GM21447 (cell line): ENCODE measurements at regions not wholly inside any gene's neighbourhood (a gene's known extent, or its start where the extent isn't known, plus 50 kb on each side); places are given as distances from the start of the nearest gene placed in this dataset.
"Not testable (repeated sequence)": the region's sequence is repeated elsewhere in the genome, so short reads cannot be mapped to it uniquely, and the experiment has no call there.

Source experiments
- ATAC-seq: cut with Tn5 transposase; IDR thresholded peaks from one replicate; pipeline ENCODE4 v1.9.1; 2021; ENCODE audit not compliant: unreplicated experiment

GRCh38 chr2:101645886-101646285 lies 51.6 kb upstream of the MAP4K4 start:
- ATAC-seq: not testable (repeated sequence)

- ATAC-seq: no peak
Measured at GRCh38 chr2:101644842-101645383, 52.6 kb upstream of the MAP4K4 start.

- no peak for ATAC-seq
Measured at GRCh38 chr2:101643004-101643524, 54.4 kb upstream of the MAP4K4 start.

GRCh38 chr2:101638817-101639605 lies 58.5 kb upstream of the MAP4K4 start:
- ATAC-seq: no peak

GRCh38 chr2:101638181-101638711 lies 59.3 kb upstream of the MAP4K4 start:
- ATAC-seq: no peak

- ATAC-seq: no peak
Measured at GRCh38 chr2:101630224-101630949, 67.1 kb upstream of the MAP4K4 start.

- no peak for ATAC-seq
Measured at GRCh38 chr2:101628030-101628392, 69.5 kb upstream of the MAP4K4 start.

GRCh38 chr2:101627285-101628029 lies 70.0 kb upstream of the MAP4K4 start:
- no peak for ATAC-seq

- not testable (repeated sequence) for ATAC-seq
Measured at GRCh38 chr2:101625814-101626213, 71.7 kb upstream of the MAP4K4 start.

- ATAC-seq: no peak
Measured at GRCh38 chr2:101625387-101625786, 72.1 kb upstream of the MAP4K4 start.

GRCh38 chr2:101624706-101625332 lies 72.7 kb upstream of the MAP4K4 start:
- ATAC-seq: no peak

GRCh38 chr2:101623031-101623521 lies 74.4 kb upstream of the MAP4K4 start:
- ATAC-seq: peak; percentile 69

GRCh38 chr2:101622210-101623030 lies 75.1 kb upstream of the MAP4K4 start:
- peak; percentile 87 for ATAC-seq

GRCh38 chr2:101619191-101619591 lies 78.3 kb upstream of the MAP4K4 start:
- ATAC-seq: no peak

GRCh38 chr2:101617796-101618195 lies 79.7 kb upstream of the MAP4K4 start:
- no peak for ATAC-seq

- no peak for ATAC-seq
Measured at GRCh38 chr2:101617188-101617587, 80.3 kb upstream of the MAP4K4 start.

- ATAC-seq: no peak
Measured at GRCh38 chr2:101614127-101614759, 83.3 kb upstream of the MAP4K4 start.

GRCh38 chr2:101613056-101613704 lies 84.3 kb upstream of the MAP4K4 start:
- ATAC-seq: no peak
